HG03521 (cell line): ENCODE measurements at regions not wholly inside any gene's neighbourhood (a gene's known extent, or its start where the extent isn't known, plus 50 kb on each side); places are given as distances from the start of the nearest gene placed in this dataset.
"Not testable (repeated sequence)": the region's sequence is repeated elsewhere in the genome, so short reads cannot be mapped to it uniquely, and the experiment has no call there.

ENCODE experiments used
- ATAC-seq: cut with Tn5 transposase; IDR thresholded peaks from one replicate; pipeline ENCODE4 v1.9.1; 2021; ENCODE audit warnings: mild to moderate bottlenecking, moderate library complexity; ENCODE audit not compliant: unreplicated experiment

DNA sequence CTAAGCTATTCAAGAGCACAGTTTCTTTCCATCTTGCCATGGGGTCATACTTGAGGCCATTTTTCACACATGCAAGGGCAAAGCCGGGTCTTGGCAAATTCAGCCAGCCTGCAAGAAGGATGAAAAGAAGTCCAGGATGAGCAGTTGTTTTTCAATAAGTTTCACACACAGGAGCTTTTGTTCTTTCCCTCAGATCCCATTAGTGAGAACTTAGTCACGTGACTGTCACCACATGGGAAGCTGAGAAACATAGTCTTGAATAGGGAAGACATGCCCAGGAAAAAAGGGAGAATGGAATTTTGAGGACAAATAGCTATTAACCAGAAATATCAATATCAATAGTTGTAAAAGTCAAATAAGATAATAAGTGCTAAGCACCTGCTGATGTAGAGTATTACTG lies 137.7 kb downstream of the AHR start:
- no peak for ATAC-seq

DNA sequence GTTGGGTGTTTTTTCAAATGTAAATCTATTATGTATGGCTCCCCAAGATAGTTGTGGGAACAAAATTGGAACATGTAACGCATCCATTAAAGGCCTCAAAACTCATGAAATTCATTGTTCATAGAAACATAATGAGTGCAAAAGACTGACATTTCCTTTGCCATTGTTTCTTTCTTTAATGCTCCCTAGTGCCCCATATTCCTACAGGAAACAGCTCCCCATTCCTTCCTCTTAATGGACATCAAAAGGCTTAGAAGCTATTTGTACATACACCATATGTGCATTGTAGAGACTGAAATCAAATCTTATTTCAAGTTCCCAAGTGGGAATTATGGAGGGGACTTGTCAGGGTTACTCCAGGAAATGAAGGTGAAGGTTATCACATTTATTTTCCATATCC lies 139.1 kb downstream of the AHR start:
- ATAC-seq: no peak

DNA sequence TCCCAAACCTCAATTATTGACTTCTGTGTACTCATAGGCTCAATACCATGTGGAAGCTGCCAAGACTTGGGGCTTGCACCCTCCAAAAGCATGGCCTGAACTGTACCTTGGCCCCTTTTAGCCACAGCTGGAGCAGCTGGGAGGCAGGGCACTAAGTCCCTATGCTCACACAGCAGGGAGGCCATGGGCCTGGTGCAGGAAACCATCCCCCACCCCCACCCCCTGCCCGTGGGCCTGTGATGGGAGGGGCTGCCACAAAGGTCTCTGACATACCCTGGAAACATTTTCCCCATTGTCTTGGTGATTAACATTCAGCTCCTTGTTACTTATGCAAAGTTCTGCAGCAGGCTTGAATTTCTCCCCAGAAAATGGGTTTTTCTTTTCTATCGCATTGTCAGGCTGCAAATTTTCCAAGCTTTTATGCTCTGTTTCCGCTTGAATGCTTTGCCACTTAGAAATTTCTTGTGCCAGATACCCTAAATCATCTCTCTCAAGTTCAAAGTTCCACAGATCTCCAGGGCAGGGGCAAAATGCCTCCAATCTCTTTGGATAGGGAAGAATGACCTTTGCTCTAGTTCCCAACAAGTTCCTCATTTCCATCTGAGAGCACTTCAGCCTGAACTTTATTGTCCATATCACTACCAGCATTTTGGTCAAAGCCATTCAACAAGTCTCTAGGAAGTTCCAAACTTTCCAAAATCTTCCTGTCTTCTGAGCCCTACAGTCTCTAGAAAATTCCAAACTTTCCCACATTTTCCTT lies 141.8 kb downstream of the AHR start:
- ATAC-seq: not testable (repeated sequence)

DNA sequence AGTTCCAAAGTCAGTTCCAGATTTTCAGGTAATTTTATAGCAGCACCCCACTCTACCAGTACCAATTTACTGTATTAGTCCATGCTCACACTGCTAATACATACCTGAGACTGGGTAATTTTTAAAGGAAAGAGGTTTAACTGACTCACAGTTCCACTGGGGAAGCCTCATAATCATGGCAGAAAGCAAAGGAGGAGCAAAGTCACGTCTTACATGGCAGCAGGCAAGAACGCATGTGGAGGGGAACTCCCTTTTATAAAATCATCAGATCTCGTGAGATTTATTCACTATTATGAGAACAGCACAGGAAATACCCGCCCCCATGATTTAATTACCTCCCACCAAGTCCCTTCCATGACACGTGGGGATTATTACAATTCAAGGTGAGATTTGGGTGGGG lies 142.4 kb downstream of the AHR start:
- no peak for ATAC-seq

DNA sequence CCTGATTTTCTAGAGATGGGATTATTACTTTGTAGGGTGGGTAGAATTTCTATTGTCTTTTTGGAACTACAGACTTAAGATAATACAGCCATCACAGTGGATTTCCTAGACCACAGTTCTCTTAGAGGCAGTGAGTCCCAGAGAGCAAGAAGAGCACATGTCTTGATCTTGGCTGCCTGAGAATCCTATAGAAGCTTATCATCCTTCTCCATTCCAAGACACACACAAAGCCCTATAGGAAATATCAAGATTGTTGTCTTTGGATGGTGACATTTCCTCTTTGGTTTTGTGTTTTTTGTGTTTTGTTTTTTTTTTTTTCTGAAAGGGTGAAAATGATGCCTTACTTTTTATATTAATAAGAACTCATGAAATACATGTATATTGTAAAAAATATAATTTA lies 143.1 kb downstream of the AHR start:
- no peak for ATAC-seq

DNA sequence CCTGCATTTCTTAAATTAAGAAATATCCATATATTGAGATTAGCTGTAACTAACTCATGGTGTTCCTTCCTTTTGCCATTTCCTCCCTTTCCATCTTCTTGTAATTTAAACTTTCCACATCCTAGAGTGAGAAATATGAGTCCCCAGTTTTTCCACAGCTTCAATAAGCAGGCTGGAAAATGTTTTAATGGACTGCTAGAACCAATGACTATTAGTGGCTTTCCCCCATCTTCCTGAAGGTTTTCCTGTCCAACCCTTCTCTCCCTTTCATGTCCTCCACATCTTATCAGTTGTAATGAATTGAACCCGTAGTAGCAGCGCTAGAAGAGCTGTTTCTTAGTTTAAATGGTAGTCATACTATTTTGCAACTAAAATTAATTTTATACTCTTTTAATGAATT lies 145.7 kb downstream of the AHR start:
- ATAC-seq: no peak

DNA sequence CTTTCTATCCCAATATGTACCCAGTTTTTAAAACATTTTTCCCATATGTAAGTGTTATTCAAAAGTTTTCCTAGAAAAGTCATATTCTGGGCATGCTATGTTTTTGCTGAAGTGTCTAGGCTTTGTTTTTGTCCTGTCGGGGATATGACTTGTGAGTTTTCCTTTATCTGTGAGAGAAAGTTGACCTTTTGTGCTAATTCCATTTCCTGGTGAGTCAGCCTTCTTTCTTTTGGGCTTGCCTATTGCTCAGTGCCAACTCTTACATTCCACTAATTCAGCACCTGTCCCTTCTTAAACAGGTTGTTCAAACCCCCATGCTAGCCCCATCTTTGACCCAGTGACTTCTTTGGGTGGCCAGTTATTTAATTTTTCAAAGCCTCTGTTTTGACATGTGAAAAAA lies 146.2 kb downstream of the AHR start:
- ATAC-seq: no peak

DNA sequence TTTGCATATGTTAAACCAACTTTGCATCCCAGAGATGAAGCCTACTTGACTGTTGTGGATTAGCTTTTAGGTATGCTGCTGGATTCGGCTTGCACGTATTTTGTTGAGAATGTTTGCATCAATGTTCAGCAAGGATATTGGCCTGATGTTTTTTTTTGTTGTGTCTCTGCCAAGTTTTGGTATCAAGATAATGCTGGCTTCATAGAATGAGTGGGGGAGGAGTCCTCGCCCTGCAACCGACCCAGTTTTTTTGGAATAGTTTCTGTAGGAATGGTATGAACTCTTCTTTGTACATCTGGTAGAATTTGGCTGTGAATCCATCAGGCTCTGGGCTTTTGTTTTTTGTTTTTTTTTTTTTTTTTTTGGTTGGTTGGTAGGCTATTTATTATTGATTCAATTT lies 147.9 kb downstream of the AHR start:
- no peak for ATAC-seq

DNA sequence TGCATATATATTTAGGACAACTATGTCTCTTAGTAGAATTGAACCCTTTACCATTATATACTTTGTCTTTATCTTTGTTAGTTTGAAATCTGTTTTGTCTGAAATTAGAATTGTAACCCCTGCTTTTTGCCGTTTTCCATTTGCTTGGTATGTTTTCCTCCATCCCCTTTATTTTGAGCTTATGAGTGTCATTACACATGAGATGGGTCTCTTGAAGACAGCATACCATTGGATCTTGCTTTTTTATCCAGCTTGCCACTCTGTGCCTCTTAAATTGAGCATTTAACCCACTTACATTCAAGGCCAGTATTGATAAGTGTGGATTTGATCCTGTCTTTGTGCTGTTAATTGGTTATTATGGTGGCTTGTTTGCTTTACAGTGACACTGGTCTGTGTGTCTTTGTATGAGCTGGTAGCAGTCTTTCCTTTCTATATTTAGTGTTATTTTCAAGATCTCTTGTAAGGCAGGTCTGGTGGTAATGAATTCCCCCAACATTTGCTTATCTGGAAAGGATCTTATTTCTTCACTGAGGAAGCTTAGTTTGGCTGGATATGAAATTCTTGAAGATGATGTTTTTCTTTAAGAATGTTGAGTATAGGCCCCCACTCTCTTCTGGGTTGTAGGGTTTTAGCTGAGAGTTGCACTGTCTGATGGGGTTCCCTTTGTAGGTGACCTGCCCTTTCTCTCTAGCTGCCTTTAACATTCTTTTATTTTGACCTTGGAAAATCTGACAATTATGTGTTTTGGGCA lies 149.5 kb downstream of the AHR start:
- no peak for ATAC-seq

DNA sequence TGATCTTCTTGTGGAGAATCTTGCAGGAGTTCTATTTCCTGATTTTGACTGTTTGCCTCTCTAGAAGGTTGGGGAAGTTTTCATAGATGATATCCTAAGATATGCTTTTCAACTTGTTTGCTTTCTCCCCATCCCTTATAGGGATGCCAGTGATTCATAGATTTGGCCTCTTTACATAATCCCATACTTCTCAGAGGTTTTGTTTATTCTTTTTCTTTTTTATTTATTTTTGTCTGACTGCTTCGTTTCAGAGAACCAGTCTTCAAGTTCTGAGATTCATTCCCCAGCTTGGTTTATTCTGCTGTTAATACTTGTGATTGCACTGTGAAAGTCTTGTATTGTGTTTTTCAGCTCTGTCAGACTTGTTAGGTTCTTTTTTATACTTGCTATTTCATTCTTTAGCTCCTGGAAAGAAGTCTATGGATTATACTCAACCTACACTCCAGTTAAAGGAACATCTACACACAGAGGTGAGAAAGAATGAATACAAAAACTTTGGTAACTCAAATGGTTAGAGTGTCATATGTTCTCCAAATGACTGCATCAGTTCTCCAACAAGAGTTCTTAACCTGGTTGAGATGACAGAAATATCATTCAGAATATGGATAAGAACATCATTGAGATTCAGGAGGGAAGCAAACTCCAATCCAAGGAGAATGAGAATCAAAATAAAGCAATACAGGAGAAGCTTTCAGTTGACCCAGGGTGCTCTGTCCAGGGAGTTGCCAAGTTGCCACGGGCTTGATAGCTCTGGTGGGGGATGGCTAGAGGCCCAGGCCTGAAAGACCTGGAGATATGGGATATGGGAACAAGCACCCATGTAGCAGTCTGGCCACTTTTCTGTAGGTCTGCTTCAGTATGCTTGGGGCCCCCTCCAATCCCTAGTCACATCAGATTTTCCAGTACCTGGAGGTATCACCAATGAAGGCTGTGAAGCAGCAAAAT lies 150.3 kb downstream of the AHR start:
- ATAC-seq: no peak

DNA sequence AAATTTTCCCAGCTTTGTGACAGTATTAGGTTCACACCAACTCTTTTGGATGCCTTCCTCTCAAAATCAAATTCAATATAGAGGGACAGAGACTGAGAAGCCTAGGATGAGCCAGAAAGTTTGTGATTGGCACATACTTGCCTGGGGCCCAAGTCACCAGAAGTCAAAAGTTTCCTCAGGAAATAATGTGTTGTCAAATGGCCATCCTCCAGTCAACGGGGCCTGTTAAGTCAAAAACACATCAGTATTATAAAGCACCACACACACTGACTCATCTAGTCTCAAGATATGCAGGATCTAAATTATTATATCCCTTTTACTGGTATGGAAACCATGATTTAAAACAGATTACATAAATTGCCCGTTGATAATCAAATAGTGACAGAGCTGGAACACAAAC lies 158.1 kb downstream of the AHR start:
- no peak for ATAC-seq

DNA sequence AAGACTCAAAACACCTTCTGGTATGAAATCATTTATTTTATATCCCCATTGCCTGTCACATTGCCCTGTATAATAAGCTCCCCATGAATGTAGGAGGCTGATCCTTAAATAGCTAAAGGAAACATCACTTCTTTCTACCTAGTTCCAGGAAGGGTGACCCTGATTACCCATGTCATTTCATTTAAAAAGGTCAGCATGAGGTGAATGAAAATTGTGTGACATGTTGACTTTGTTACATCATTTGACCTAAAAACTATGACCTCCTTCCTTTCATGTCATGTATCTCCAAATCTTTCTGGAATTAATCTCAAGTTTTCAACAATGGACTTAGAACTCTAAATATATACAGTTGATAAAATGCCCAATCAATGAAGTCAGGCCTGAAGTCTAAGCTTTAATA lies 161.5 kb downstream of the AHR start:
- ATAC-seq: no peak

DNA sequence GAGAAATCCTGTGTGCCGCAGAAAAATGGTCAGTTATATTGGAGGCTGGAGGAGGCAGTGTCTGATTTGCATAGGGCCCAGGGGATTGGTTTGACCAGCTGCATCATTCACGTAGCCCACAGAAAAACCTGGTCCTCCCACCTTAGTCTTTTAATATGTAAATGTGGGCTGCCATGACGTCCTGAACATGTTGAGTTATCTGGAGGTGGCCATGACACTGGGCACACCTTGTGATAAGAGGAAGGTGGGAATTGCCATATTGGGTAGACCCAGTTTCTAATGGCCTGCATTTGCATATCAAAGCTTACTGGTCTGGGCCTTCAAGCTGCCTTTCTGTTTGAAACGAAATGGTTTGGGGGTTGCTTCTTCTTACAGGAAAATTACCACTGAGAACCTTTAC lies 162.2 kb downstream of the AHR start:
- no peak for ATAC-seq

DNA sequence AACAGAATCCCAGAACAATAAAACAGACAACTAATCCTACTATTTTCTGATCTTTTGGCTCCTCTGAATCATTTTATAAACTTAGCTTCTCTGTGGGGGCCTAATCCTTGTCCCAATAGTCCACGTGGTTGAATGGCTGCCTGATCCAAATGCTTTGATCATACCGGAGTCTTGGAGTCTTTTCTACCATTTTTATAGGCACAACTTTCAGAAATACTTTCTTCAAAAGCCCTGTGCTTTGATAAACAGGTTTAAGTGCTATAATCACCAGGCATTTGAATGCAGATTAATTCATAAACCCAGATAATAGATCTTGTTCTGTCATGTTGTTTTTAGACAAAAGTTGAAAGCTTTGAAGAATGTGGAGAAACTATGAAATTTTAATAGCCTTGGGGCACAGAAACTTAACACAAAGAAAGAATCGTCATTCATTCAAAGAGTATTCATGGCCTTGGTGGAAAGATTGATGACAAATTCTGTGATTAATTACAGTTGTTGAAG lies 163.7 kb downstream of the AHR start:
- no peak for ATAC-seq

DNA sequence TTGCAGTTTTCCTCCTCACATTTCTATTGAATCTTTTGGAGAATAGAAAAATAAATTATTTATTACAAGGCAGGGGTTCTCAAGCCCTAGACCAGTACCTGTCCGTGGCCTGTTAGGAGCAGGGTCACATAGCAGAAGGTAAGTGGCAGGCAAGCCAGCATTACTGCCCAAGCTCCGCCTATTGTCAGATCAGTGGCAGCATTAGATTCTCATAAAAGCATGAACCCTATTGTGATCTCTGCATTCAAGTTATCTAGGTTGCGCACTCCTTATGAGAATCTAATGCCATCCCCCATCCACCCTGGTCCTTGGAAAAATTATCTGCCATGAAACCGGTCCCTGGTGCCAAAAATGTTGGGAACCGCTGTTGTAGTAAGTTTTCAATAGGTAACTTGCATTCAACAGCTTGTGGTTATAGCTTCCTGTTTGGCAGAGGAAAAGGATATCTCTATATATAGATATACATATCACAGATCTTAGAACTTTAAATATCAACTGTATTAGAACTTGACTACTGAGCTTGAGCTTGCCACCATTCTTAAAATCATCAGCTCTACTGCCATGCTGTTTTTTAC lies 165.1 kb downstream of the AHR start:
- no peak for ATAC-seq

DNA sequence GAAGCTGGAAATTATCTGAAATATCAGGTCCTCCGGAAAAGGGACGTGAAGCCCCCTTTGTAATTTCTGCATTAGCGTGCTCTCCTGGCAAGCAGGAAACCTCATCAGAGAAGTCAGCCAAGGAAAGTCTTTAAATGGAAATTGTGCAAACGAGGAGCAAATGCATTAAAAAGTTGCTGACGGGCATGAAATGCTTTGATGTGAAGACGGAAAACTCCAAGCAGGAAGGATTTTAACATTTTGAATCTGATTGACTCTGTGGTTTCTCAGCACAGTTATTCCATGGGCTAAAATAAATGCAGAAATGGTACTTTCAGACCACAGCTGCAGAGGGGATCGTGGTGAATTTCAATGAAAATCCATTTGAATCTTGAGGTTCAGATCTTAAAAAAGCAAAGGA lies 167.8 kb downstream of the AHR start:
- ATAC-seq: no peak

DNA sequence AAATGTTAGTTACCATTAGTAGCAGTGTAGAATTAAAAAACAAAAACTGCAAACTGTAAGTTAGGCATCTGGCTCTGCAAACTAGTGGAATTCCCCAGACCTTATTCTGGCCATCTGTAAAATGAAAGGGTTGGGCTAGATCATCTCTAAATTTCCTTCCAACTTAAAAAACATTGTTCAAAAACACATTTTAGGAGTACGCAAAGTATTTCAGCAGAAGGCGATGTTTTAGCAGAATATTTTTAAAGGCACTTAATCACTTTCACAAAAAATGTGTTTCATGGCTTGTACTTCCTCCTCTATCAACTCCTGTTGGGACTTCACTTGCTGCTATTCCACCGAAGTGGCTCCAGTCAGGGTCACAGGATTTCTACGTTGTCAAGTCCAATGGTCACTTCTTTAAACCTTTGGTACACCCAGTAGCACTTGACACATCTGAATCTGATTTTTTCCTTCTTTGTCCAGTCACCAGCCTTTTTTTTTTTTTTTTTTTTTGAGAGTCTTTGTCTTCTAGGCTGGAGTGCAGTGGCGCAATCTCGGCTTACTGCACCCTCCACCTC lies 169.0 kb downstream of the AHR start:
- no peak for ATAC-seq

DNA sequence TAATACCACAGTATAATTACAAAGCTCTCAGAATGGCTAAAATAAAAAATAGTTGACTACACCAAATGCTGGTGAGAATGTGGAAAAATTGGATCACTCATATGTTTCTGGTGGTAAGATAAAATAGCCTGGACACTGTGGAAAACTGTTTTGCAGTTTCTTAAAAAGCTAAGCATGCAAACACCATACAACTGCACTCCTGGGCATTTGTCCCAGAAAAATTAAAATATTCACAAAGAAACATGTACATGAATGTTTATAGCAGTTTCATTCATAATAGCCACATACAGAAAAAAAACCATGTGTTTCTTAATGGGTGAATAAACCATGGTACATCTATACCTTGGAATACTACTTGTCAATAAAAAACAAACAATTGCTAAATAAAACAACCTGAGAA lies 172.9 kb downstream of the AHR start:
- ATAC-seq: no peak

DNA sequence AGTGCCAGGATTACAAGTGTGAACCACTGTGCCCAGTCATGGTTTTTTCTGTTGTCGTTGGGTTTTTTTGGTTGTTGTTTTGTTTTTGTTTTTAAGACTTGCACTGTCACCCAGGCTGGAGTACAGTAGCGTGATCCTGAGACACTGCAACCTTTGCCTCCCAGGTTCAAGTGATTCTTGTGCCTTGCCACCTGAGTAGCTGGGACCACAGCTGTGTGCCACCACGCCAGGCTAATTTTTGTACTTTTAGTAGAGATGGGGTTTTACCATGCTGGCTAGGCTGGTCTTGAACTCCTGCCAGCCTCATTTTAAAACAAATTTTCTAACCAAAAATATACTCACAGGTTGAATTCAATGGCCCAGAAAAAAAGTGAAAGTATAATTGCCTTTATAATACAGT lies 174.1 kb downstream of the AHR start:
- ATAC-seq: no peak

DNA sequence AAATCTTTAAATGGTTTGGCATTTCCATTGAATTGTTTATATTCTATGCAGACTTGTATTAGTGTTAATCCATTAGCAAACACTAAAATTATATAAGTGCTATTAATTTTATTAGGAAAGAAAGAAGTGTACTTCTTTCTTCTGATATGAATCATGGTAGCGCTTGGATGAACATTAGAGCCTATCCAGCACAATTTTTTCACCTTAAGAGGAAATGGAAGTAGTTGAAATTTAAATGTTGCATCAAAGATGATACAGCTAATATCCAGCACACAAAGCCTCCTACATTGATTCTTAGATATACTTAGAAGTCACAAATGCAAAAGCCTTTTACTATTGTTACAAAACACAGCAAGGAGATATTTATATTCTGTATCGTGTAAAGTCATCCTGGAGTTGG lies 174.5 kb downstream of the AHR start:
- no peak for ATAC-seq
